Body of pancreas (tissue), 4 donors: ENCODE measurements at regions not wholly inside any gene's neighbourhood (a gene's known extent, or its start where the extent isn't known, plus 50 kb on each side); places are given as distances from the start of the nearest gene placed in this dataset.

Experiments
- POLR2A ChIP-seq, 3 donors: fragments of 450-650 bp; IDR thresholded peaks; one replicate each; pipeline ENCODE4 v1.6.1; 2016; ENCODE audit warnings: antibody characterized with exemption in 3 of 3, mild to moderate bottlenecking in 2 of 3
- TF ChIP-seq, protein P1 (sequence below), 7 experiments: fragments of 450-650 bp in 4 of 7; fragments of 200-600 bp in 3 of 7; sonication (generic) in 3 of 7; IDR thresholded peaks; one replicate each; pipeline ENCODE4 v1.5.1; 2016 to 2019; ENCODE audit warnings: antibody characterized with exemption in 7 of 7

DNA sequence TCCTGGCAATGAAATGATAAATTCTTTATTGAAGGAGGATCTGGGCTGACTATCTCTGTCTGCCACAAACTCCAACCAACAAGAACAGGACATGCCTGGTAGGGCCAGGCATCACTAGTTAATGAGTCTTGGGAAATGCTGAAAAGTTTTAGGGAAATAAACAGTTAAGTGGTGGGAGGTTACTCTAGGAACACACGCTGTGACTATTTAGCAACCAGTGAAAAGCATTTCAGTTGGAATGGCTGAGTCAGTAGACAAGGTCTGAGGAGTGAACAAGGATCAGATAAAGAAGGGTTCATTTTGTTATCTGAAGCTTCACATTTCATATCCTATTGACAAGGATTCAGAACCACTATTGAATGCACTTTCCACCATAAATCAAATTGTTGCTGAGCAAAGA, 394.9 kb upstream of the BOD1L1 start:
- no peak for TF ChIP-seq POLR2A (IDR thresholded peaks at IDR 0.05)
- TF ChIP-seq, protein P1, sequence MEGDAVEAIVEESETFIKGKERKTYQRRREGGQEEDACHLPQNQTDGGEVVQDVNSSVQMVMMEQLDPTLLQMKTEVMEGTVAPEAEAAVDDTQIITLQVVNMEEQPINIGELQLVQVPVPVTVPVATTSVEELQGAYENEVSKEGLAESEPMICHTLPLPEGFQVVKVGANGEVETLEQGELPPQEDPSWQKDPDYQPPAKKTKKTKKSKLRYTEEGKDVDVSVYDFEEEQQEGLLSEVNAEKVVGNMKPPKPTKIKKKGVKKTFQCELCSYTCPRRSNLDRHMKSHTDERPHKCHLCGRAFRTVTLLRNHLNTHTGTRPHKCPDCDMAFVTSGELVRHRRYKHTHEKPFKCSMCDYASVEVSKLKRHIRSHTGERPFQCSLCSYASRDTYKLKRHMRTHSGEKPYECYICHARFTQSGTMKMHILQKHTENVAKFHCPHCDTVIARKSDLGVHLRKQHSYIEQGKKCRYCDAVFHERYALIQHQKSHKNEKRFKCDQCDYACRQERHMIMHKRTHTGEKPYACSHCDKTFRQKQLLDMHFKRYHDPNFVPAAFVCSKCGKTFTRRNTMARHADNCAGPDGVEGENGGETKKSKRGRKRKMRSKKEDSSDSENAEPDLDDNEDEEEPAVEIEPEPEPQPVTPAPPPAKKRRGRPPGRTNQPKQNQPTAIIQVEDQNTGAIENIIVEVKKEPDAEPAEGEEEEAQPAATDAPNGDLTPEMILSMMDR (IDR thresholded peaks at IDR 0.05) = no peak
